ENCODE measurements at regions not wholly inside any gene's neighbourhood (a gene's known extent, or its start where the extent isn't known, plus 50 kb on each side); places are given as distances from the start of the nearest gene placed in this dataset.
"Not testable (repeated sequence)": the region's sequence is repeated elsewhere in the genome, so short reads cannot be mapped to it uniquely, and the experiment has no call there.

- no peak for DNase-seq (ENCODE audit: low read depth, low spot score)
Measured at GRCh38 chr10:81439445-81439844, 435.5 kb upstream of the NRG3 start.

- DNase-seq (ENCODE audit: low read depth, low spot score) = not testable (repeated sequence)
Measured at GRCh38 chr10:81441624-81442023, 433.4 kb upstream of the NRG3 start.

DNA sequence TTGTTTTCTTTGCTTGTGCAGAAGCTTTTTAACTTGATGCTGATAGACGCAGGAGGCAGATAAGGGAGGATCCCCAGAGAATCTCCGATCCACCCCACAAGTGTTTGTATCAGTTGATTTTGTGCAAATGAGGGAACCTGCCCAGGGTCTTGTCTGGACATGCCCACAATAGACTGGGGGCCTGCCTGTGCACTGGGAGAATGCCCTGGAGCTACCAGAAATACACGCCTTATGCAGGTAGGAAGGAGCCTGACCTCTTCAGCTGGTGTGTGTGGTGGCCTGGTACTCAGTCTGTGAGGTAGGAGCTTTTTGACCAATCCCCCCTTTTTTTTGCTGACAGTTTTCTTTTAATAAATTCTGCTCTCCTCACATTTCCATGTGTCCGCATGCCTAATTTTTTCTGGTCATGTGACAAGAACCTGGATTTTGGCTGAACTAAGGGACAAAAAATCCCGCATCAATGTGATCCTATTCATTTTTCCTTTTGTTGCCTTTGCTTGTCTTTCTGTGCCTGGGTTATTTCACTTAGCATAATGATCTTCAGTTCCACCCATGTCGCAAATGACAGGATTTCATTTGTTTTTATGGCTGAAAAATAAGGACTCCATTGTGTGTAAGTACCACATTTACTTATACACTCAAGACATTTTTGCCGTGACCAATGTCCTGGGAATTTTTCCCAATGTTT lies 430.6 kb upstream of the NRG3 start:
- DNase-seq (ENCODE audit: low read depth, low spot score) = peak; percentile 1

DNA sequence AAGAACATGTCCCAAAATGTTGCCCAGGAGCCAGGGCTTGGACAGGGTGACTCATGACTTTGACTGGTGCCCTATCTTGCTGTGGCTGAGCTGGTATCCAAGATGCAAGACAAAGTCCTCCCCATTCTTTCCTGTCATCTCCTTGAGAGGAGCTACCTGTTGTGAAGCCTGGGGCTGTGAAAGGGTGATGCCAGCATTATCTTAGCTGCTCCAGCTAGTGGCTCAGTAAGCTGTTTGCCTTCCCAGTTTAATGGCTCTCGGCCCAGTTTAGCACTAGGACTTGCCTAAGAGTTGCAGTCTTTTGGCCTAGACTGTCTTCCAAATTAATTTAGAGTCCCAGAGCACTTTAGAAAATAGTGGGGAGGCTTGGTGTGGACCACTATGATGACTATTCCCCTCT lies 424.3 kb upstream of the NRG3 start:
- peak; percentile 2 for DNase-seq (ENCODE audit: low read depth, low spot score)

- DNase-seq (ENCODE audit: low read depth, low spot score) = no peak
Measured at GRCh38 chr10:81472927-81473470, 402.0 kb upstream of the NRG3 start.

GRCh38 chr10:81473755-81474154 lies 401.2 kb upstream of the NRG3 start:
- no peak for DNase-seq (ENCODE audit: low read depth, low spot score)

- no peak for DNase-seq (ENCODE audit: low read depth, low spot score)
Measured at GRCh38 chr10:81479316-81479715, 395.7 kb upstream of the NRG3 start.

DNA sequence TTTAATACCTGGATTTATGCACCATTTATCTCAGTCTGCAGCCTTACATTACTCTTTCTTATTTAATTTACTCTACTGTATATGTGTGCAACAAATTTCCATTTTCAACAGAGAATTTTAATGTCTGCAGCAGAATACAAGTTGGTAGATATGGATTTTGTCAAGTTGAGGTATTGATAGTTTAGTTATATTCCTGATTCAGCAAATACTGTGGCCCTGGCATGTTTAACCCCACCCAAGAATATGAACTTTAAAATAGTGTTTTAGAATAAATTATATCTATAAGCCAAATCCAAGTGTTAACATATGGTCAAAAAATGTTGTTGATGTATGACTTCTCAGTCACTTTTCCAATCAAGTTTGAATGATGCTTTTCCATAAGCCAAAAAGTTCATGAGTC lies 378.4 kb upstream of the NRG3 start:
- no peak for DNase-seq (ENCODE audit: low read depth, low spot score)

- no peak for DNase-seq (ENCODE audit: low read depth, low spot score)
Measured at GRCh38 chr10:81498011-81498551, 376.9 kb upstream of the NRG3 start.

- DNase-seq (ENCODE audit: low read depth, low spot score) = no peak
Measured at GRCh38 chr10:81502677-81503359, 372.2 kb upstream of the NRG3 start.

DNA sequence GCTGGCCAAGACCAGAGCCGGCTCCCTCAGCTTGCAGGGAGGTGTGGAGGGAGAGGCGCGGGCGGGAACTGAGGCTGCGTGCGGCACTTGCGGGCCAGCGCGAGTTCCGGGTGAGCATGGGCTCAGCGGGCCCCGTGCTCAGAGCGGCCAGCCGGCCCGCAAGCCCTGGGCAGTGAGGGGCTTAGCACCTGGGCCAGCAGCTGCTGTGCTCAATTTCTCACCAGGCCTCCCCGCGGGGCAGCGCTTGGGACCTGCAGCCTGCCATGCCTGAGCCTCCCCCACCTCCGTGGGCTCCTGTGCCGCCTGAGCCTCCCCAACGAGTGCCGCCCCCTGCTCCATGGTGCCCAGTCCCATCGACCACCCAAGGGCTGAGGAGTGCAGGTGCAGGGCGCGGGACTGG lies 369.2 kb upstream of the NRG3 start:
- DNase-seq (ENCODE audit: low read depth, low spot score) = not testable (repeated sequence)

DNA sequence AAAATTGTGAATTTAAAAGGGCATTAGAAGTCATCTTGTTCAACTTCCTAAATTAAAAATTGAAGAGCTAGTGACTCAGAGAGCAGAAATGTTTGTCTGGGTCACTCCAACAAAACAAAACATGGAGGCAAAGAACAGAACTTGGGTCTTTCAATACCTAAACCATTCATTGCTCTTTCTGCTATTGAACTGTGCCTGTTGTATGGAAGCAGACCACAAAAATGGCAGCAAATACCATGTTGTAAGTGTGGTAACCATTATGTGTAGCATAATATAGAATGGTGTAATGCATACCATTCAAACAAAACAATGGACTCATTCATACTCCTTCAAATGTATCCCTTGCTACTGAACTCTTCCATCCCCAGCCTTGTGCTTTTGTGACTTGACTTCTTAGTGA lies 360.2 kb upstream of the NRG3 start:
- no peak for DNase-seq (ENCODE audit: low read depth, low spot score)

DNA sequence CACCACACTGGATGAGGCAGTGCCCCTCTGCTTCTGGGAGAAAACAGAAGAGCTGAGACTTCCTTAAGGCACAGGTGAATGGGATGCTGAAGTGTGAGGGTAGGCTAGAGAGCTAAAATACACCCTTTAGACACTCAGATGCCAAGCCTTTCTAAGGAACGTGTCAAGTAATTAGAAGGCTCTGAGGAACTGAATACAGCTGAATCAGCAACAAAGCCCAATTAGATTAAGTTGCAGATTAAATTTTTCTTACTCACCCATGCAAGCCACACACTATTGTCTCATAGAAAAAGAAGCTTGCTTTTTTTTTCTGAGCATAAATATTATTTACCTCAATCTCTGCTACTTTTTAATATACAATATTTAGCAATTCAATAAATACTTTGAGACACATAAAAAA lies 354.3 kb upstream of the NRG3 start:
- DNase-seq (ENCODE audit: low read depth, low spot score) = no peak

GRCh38 chr10:81524467-81524866 lies 350.5 kb upstream of the NRG3 start:
- DNase-seq (ENCODE audit: low read depth, low spot score) = peak; percentile 27

DNA sequence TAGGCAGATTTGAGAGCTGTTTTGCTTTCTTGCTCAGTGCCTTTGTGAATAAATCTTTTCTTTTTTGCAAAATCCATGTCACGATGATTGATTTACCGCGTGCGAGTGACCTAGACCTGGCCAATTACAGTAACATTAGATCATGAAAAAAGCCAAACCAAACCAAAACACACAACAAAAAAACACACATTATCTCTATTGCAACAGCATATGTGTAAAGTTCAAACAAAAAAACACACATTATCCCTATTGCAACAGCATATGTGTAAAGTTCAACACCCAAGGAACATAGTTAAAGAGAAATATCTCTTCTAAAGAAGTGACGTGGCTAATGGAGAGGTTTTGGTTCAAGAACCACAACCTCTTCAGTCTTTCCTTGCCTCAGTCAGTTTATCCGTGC lies 342.6 kb upstream of the NRG3 start:
- no peak for DNase-seq (ENCODE audit: low read depth, low spot score)

- DNase-seq (ENCODE audit: low read depth, low spot score) = no peak
Measured at GRCh38 chr10:81534991-81535390, 340.0 kb upstream of the NRG3 start.

DNA sequence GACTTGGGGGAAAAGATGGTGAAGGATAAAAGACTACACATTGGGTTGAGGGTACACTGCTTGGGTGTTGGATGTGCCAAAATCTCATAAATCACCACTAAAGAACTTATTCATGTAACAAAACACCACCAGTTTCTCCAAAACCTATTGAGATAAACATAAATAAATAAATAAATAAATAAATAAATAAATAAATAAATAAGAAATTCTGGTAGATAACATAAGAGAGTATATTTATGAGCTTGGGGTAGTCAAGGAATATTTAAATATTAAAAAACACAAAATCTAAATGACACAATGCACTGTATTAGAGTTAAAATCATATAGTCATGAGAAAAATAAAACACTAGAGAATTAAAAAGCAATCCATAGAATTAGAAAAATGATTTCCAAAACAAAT lies 333.5 kb upstream of the NRG3 start:
- DNase-seq (ENCODE audit: low read depth, low spot score) = no peak

- DNase-seq (ENCODE audit: low read depth, low spot score) = no peak
Measured at GRCh38 chr10:81546243-81546642, 328.8 kb upstream of the NRG3 start.

- no peak for DNase-seq (ENCODE audit: low read depth, low spot score)
Measured at GRCh38 chr10:81548160-81548559, 326.8 kb upstream of the NRG3 start.

- DNase-seq (ENCODE audit: low read depth, low spot score) = no peak
Measured at GRCh38 chr10:81564143-81564542, 310.9 kb upstream of the NRG3 start.

- no peak for DNase-seq (ENCODE audit: low read depth, low spot score)
Measured at GRCh38 chr10:81569488-81569887, 305.5 kb upstream of the NRG3 start.

DNA sequence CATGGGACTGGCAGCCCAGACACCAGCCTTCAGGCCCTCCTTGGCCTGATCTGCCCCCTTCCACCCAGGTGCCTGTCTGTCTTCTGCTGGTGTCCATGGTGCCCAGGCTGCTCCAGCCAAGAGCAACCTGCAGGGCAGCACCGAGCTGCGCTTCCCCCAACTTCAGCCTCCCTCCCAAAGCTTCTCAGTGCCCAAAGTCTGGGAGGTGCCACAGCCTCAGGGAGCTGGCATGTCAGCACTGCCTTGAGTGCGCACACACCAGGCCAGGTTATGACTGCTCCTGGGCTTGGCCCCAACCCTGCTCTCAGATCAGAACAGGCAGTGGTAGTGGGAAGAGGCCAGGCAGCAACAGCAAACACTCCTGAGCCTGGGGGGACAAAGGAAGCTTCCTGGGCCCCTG lies 304.6 kb upstream of the NRG3 start:
- no peak for DNase-seq (ENCODE audit: low read depth, low spot score)
